Esophagus (tissue), 2 donors: ENCODE measurements at regions not wholly inside any gene's neighbourhood (a gene's known extent, or its start where the extent isn't known, plus 50 kb on each side); places are given as distances from the start of the nearest gene placed in this dataset.

ENCODE experiments used
- H3K27ac ChIP-seq, 2 donors: one replicate each; pipeline ENCODE4 v1.5.1; 2013; ENCODE audit warnings: low read depth in 2 of 2, mild to moderate bottlenecking in 2 of 2, inconsistent platforms in 1 of 2, low read length in 1 of 2, moderate library complexity in 1 of 2
- H3K27me3 ChIP-seq, 2 donors: one replicate each; pipeline ENCODE4 v1.6.1; 2013; ENCODE audit warnings: low read length in 2 of 2, control low read depth in 1 of 2, mild to moderate bottlenecking in 1 of 2; ENCODE audit not compliant: insufficient read depth in 2 of 2, control insufficient read depth in 1 of 2
- H3K36me3 ChIP-seq, 2 donors: one replicate each; pipeline ENCODE4 v1.6.1; 2013; ENCODE audit warnings: low read length in 1 of 2; ENCODE audit not compliant: control insufficient read depth in 2 of 2, insufficient read depth in 2 of 2
- H3K4me1 ChIP-seq, 2 donors: one replicate each; pipeline ENCODE4 v1.6.1; 2013; ENCODE audit warnings: low read length in 1 of 2; ENCODE audit not compliant: control insufficient read depth in 2 of 2, insufficient read depth in 2 of 2
- H3K4me3 ChIP-seq, 2 donors: one replicate each; pipeline ENCODE4 v1.5.1; 2013; ENCODE audit warnings: low read length in 2 of 2, mild to moderate bottlenecking in 2 of 2, low read depth in 1 of 2, moderate library complexity in 1 of 2
- H3K9me3 ChIP-seq, 2 donors: one replicate each; pipeline ENCODE4 v1.6.1; 2013; ENCODE audit warnings: mild to moderate bottlenecking in 2 of 2, low read depth in 1 of 2, low read length in 1 of 2, moderate library complexity in 1 of 2; ENCODE audit not compliant: control insufficient read depth in 2 of 2, insufficient read depth in 1 of 2
- WGBS, 2 donors: extraction: QIAGEN DNeasy Blood & Tissue Kit; methylation state at CpG; one replicate each; pipeline ENCODE4 v1.1.7; 2013; 5-methylcytosine and 5-hydroxymethylcytosine counted together
- donor health status: healthy with polysubstance abuse.
- donor health status: Bipolar disorder and iron deficiency.

DNA sequence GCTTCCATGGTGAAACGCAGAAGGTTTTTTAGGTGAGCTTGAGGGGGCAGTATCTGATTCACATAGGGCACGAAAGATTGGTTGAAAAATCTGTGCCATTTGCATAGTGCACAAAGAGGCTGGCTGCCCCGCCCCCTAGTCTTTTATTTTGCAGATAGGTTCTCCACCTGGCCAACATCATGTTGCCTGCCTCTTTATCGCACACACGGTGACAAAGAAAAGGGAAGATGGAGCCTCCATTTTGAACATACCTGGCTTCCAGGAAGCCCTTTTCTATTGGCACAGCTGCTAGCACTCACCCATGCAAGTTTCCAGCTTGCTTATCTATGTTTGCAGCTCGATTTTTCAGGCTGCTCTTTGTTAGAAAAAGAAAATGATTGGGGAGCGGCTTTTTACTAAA, 316.2 kb upstream of the KLHL1 start:
- WGBS, 2 donors: 51 to 53% methylated on average over 7 of the region's 7 CpGs
- Histone ChIP-seq H3K27ac (no peak overlapping the region), H3K4me3 (no peak overlapping the region), H3K36me3 (no peaks in the 10 kb centered on the region), H3K27me3 (no peaks in the 10 kb centered on the region), H3K4me1 (no peaks in the 10 kb centered on the region), H3K9me3 (no peaks in the 10 kb centered on the region)

- H3K4me1 ChIP-seq: no peaks in the 10 kb centered on the region
Observed at GRCh38 chr13:70415136-70415535, 306.9 kb upstream of the KLHL1 start.

DNA sequence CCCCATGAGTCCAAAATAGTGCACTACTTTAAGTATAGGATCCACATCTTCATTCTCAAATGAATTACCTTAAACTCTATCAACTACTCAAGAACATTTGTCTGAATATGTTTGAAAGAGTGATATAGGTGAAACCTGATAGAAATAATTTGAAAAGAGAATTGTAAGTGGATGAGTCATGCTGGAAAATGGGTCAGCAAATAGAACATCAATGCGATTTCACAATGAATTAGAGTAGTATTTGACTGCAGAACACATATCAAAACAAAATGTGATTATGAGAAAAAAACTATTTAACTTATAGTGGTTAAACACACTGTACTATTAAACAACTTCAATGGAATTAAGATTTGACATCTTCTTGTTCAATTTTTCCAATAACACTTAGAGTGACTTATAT, 300.6 kb upstream of the KLHL1 start:
- WGBS, 2 donors: 78 to 90% methylated on average over 1 of the region's 1 CpG
- no peaks in the 10 kb centered on the region for H3K4me1 ChIP-seq
- no peaks in the 10 kb centered on the region for H3K27me3 ChIP-seq
- no peak overlapping the region for H3K4me3 ChIP-seq
- no peak overlapping the region for H3K27ac ChIP-seq
- no peaks in the 10 kb centered on the region for H3K36me3 ChIP-seq
- no peaks in the 10 kb centered on the region for H3K9me3 ChIP-seq

More at GRCh38 chr13:70415136-70415535, 306.9 kb upstream of the KLHL1 start:
- Histone ChIP-seq H3K9me3 (no peaks in the 10 kb centered on the region), H3K4me3 (no peak overlapping the region), H3K27ac (no peak overlapping the region), H3K36me3 (no peaks in the 10 kb centered on the region), H3K27me3 (no peaks in the 10 kb centered on the region)

DNA sequence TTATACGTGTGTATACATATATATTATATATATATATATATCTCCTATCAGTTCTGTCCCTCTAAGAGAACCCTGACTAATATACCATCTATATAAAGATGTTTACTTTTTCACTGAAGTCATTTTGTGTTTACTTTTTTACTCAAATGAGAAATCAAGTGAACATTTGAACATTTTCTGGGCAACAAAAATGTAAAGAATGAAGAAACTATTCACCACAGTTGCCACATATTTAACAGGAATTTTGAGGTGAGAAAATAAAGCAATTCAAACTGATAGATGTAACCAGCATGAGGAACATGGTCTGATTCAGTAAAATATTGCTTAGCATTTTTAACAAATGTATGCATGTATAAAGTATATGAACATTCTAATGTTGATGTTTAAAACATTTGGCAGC, 299.2 kb upstream of the KLHL1 start:
- H3K27ac ChIP-seq: no peak overlapping the region
- H3K9me3 ChIP-seq: no peaks in the 10 kb centered on the region
- no peaks in the 10 kb centered on the region for H3K4me1 ChIP-seq
- H3K27me3 ChIP-seq: no peaks in the 10 kb centered on the region
- H3K4me3 ChIP-seq: no peak overlapping the region
- no peaks in the 10 kb centered on the region for H3K36me3 ChIP-seq
- 75 to 83% methylated on average over 1 of the region's 1 CpG for WGBS, 2 donors

GRCh38 chr13:70405266-70405665, 297.0 kb upstream of the KLHL1 start:
- no peak overlapping the region for H3K27ac ChIP-seq
- H3K36me3 ChIP-seq: no peaks in the 10 kb centered on the region
- H3K27me3 ChIP-seq: no peaks in the 10 kb centered on the region
- H3K4me3 ChIP-seq: no peak overlapping the region
- H3K9me3 ChIP-seq: no peaks in the 10 kb centered on the region
- H3K4me1 ChIP-seq: no peaks in the 10 kb centered on the region
- 50 to 77% methylated on average over 4 of the region's 4 CpGs for WGBS, 2 donors

DNA sequence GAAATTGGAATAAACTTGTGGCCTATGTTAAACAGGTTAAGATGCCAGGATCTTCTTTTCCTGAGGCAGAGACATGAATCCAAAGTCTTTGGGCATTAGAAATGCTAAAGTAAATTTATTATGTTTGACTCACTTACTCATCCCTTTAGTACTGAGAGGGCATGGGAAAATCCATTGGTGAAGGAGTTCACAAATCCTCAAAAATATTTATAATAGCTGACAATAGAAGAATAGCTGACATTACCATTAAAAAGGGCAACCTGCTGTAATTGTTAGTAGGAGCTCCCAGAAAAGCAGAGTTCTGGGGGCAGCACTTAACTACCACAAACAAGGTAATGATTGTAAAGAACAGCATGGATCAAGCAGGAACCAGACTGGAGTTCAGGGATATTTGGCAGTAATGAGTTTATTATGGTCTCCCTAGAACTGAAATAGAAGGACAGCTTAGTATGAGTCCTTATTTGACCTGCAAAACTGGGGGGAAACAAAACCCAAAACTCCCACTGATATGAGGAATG, 285.8 kb upstream of the KLHL1 start:
- Histone ChIP-seq H3K36me3 (no peaks in the 10 kb centered on the region), H3K4me3 (no peak overlapping the region), H3K9me3 (no peaks in the 10 kb centered on the region), H3K27ac (no peak overlapping the region), H3K27me3 (no peaks in the 10 kb centered on the region), H3K4me1 (no peaks in the 10 kb centered on the region)

- Histone ChIP-seq H3K27me3 (no peaks in the 10 kb centered on the region), H3K36me3 (no peaks in the 10 kb centered on the region), H3K4me1 (no peaks in the 10 kb centered on the region), H3K9me3 (peaks cover 0 to under 1% of the 10 kb centered on the region in 2 donors), H3K4me3 (no peak overlapping the region), H3K27ac (no peak overlapping the region)
- WGBS, 2 donors: 25 to 34% methylated on average over 3 of the region's 3 CpGs
Observed at GRCh38 chr13:70391678-70392077, 283.4 kb upstream of the KLHL1 start.

DNA sequence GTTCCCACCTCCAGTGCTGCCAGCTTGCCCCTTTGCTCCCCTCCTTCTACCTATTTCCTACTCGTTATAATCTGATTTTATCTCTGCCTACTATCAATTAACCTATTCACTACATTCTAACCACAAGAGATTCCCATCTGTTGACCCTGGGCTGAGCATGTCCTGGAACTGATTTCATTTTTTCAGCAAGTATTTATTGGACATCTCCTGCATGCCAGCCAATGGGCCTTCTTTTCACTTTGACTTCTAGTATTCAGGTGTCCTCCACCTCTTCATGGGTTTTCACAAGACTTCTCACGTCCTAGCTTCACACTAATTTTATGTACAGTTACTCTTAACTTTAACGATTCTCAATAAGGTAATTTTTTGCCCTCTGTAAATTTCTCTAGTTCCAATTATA, 282.7 kb upstream of the KLHL1 start:
- Histone ChIP-seq H3K36me3 (no peaks in the 10 kb centered on the region), H3K4me3 (no peak overlapping the region), H3K27ac (no peak overlapping the region), H3K27me3 (no peaks in the 10 kb centered on the region), H3K9me3 (peaks cover 0 to 6% of the 10 kb centered on the region in 2 donors), H3K4me1 (no peaks in the 10 kb centered on the region)
- 62 to 66% methylated on average over 3 of the region's 3 CpGs for WGBS, 2 donors

DNA sequence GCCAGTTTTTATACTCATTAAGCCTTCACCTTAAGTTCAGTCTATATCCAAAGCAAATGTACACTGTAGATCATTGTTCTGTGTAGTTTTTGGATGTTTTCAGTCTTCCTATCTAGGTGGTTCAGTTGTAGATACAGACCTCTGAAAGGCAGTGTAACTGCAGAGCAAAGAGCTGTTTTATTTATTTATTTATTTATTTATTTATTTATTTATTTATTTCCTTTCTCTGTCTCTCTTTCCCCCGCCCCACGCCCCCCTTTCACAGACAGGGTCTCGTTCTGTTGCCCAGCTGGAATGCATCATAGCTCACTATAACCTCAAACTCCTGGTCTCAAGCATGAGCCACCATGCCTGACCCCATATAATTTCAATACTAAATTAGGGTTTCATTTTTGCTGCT, 281.8 kb upstream of the KLHL1 start:
- Histone ChIP-seq H3K27me3 (no peaks in the 10 kb centered on the region), H3K9me3 (peaks cover 2 to 9% of the 10 kb centered on the region in 2 donors), H3K4me1 (no peaks in the 10 kb centered on the region), H3K27ac (no peak overlapping the region), H3K36me3 (no peaks in the 10 kb centered on the region), H3K4me3 (no peak overlapping the region)
- WGBS, 2 donors: 75% methylated on average over 3 of the region's 3 CpGs

DNA sequence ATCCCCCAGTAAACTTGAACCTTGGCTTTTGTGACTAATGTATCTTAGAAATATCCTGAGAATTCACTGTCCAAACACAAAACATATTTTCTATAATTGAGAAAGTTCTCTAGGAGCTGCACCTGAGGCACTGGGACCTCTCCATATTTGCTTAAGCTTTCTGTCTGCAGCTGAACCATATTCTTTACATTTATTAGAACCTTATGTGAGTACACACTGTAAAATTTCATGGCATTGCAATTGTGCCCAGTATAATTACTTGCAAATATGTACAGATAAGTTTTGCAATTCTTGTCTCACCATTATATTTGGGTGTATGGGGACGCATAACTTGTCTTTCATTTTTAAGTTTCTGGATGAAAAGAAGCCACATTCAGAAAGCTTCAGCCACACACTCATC, 280.7 kb upstream of the KLHL1 start:
- WGBS, 2 donors: 32 to 47% methylated on average over 1 of the region's 1 CpG

More for the DNA sequence above, 280.7 kb upstream of the KLHL1 start:
- Histone ChIP-seq H3K4me3 (no peak overlapping the region), H3K4me1 (no peaks in the 10 kb centered on the region), H3K9me3 (peaks cover 2 to 9% of the 10 kb centered on the region in 2 donors), H3K36me3 (no peaks in the 10 kb centered on the region), H3K27me3 (no peaks in the 10 kb centered on the region), H3K27ac (no peak overlapping the region)
